ENCODE measurements at regions not wholly inside any gene's neighbourhood (a gene's known extent, or its start where the extent isn't known, plus 50 kb on each side); places are given as distances from the start of the nearest gene placed in this dataset.

- no peak for DNase-seq (ENCODE audit: low read depth)
Measured at GRCh38 chr5:87872986-87873385, 395.7 kb downstream of the TMEM161B start.

- no peak for DNase-seq (ENCODE audit: low read depth)
Measured at GRCh38 chr5:87868792-87869191, 399.9 kb downstream of the TMEM161B start.

GRCh38 chr5:87867281-87867680 is 401.4 kb downstream of the TMEM161B start:
- no peak for DNase-seq (ENCODE audit: low read depth)

GRCh38 chr5:87853541-87853940 is 415.1 kb downstream of the TMEM161B start:
- no peak for DNase-seq (ENCODE audit: low read depth)

- no peak for DNase-seq (ENCODE audit: low read depth)
Measured at GRCh38 chr5:87851603-87852002, 417.0 kb downstream of the TMEM161B start.

GRCh38 chr5:87850843-87851242 is 417.8 kb downstream of the TMEM161B start:
- DNase-seq (ENCODE audit: low read depth) = no peak

GRCh38 chr5:87845734-87846133 is 422.9 kb downstream of the TMEM161B start:
- no peak for DNase-seq (ENCODE audit: low read depth)

- no peak for DNase-seq (ENCODE audit: low read depth)
Measured at GRCh38 chr5:87844866-87845265, 423.8 kb downstream of the TMEM161B start.

- DNase-seq (ENCODE audit: low read depth) = no peak
Measured at GRCh38 chr5:87844449-87844848, 424.2 kb downstream of the TMEM161B start.

GRCh38 chr5:87836696-87837095 is 424.0 kb upstream of the CCNH start:
- DNase-seq (ENCODE audit: low read depth) = no peak

- DNase-seq (ENCODE audit: low read depth) = no peak
Measured at GRCh38 chr5:87831499-87831898, 418.8 kb upstream of the CCNH start.

GRCh38 chr5:87829217-87829551 is 416.5 kb upstream of the CCNH start:
- DNase-seq (ENCODE audit: low read depth) = no peak

- no peak for DNase-seq (ENCODE audit: low read depth)
Measured at GRCh38 chr5:87828545-87829216, 416.0 kb upstream of the CCNH start.

GRCh38 chr5:87827539-87827938 is 414.8 kb upstream of the CCNH start:
- no peak for DNase-seq (ENCODE audit: low read depth)

GRCh38 chr5:87826507-87826906 is 413.8 kb upstream of the CCNH start:
- DNase-seq (ENCODE audit: low read depth) = no peak

GRCh38 chr5:87825583-87825982 is 412.9 kb upstream of the CCNH start:
- no peak for DNase-seq (ENCODE audit: low read depth)

- no peak for DNase-seq (ENCODE audit: low read depth)
Measured at GRCh38 chr5:87807783-87808182, 395.1 kb upstream of the CCNH start.

- DNase-seq (ENCODE audit: low read depth) = no peak
Measured at GRCh38 chr5:87803352-87803751, 390.6 kb upstream of the CCNH start.

GRCh38 chr5:87791869-87792268 is 379.1 kb upstream of the CCNH start:
- DNase-seq (ENCODE audit: low read depth) = no peak

GRCh38 chr5:87788416-87788815 is 375.7 kb upstream of the CCNH start:
- no peak for DNase-seq (ENCODE audit: low read depth)

GRCh38 chr5:87787625-87788256 is 375.0 kb upstream of the CCNH start:
- DNase-seq (ENCODE audit: low read depth) = no peak

GRCh38 chr5:87787086-87787485 is 374.4 kb upstream of the CCNH start:
- no peak for DNase-seq (ENCODE audit: low read depth)

- no peak for DNase-seq (ENCODE audit: low read depth)
Measured at GRCh38 chr5:87786471-87786870, 373.7 kb upstream of the CCNH start.

All from fibroblast of gingiva (primary cell).